Esophagus squamous epithelium (tissue), 4 donors: ENCODE measurements at regions not wholly inside any gene's neighbourhood (a gene's known extent, or its start where the extent isn't known, plus 50 kb on each side); places are given as distances from the start of the nearest gene placed in this dataset.

Experiments
- POLR2A ChIP-seq, 4 donors: fragments of 450-650 bp; IDR thresholded peaks; one replicate each; pipeline ENCODE4 v1.6.1; 2017; ENCODE audit warnings: antibody characterized with exemption in 4 of 4, mild to moderate bottlenecking in 4 of 4, moderate library complexity in 3 of 4
- TF ChIP-seq, protein P1 (sequence below), 6 experiments: fragments of 450-650 bp in 4 of 6; fragments of 200-600 bp in 2 of 6; sonication (generic) in 2 of 6; IDR thresholded peaks; one replicate each; pipeline ENCODE4 v1.5.1; 2016 to 2019; ENCODE audit warnings: antibody characterized with exemption in 6 of 6, mild to moderate bottlenecking in 4 of 6, moderate library complexity in 4 of 6

DNA sequence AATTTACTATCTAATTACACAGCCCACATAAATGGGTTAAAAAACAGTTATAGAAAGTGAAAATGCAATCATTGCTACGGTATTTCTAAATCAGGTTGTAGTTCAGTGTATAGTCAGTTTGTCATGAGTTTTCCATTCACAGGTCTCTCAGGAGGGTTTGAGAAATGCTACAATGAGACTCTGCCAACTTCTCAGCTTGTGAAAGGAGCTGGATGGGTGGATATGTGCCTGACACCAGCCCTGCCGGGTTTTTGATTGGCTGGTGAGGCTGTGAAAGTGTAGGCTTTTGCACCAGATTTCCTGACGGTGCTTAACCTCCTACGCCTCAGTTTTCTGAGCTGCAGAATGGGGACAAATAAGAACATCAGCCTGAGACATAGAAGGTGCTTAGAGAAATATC, 102.6 kb upstream of the SMIM21 start:
- TF ChIP-seq, protein P1, sequence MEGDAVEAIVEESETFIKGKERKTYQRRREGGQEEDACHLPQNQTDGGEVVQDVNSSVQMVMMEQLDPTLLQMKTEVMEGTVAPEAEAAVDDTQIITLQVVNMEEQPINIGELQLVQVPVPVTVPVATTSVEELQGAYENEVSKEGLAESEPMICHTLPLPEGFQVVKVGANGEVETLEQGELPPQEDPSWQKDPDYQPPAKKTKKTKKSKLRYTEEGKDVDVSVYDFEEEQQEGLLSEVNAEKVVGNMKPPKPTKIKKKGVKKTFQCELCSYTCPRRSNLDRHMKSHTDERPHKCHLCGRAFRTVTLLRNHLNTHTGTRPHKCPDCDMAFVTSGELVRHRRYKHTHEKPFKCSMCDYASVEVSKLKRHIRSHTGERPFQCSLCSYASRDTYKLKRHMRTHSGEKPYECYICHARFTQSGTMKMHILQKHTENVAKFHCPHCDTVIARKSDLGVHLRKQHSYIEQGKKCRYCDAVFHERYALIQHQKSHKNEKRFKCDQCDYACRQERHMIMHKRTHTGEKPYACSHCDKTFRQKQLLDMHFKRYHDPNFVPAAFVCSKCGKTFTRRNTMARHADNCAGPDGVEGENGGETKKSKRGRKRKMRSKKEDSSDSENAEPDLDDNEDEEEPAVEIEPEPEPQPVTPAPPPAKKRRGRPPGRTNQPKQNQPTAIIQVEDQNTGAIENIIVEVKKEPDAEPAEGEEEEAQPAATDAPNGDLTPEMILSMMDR (IDR thresholded peaks at IDR 0.05), result no peak
- no peak for TF ChIP-seq POLR2A (IDR thresholded peaks at IDR 0.05)
